ENCODE measurements at regions not wholly inside any gene's neighbourhood (a gene's known extent, or its start where the extent isn't known, plus 50 kb on each side); places are given as distances from the start of the nearest gene placed in this dataset.

- TF ChIP-seq CTCF (IDR thresholded peaks at IDR 0.05): no peak
- no peak for TF ChIP-seq POLR2A (IDR thresholded peaks at IDR 0.05)
Observed at GRCh38 chr1:199083680-199084079, 444.8 kb downstream of the PTPRC start.
